ENCODE measurements at regions not wholly inside any gene's neighbourhood (a gene's known extent, or its start where the extent isn't known, plus 50 kb on each side); places are given as distances from the start of the nearest gene placed in this dataset.

GRCh38 chr7:19439517-19439916 lies 269.3 kb downstream of the POLR1F start:
- no peaks in the 10 kb centered on the region for H3K27me3 Mint-ChIP-seq (ENCODE audit: unreplicated experiment)
- TF ChIP-seq CTCF (IDR thresholded peaks at IDR 0.05; ENCODE audit: unreplicated experiment) = no peak
- H3K27ac Mint-ChIP-seq (ENCODE audit: unreplicated experiment) = no peak overlapping the region
- DNase-seq = no peak
- H3K36me3 Mint-ChIP-seq (ENCODE audit: insufficient read depth, unreplicated experiment) = no peaks in the 10 kb centered on the region
- intact Hi-C loops (cut with micrococcal nuclease; ENCODE audit: unreplicated experiment) = no loop called here
- H3K4me1 Mint-ChIP-seq (ENCODE audit: low read depth, unreplicated experiment) = no peaks in the 10 kb centered on the region
- H3K4me3 Mint-ChIP-seq (ENCODE audit: low read depth, unreplicated experiment) = no peak overlapping the region
- no peaks in the 10 kb centered on the region for H3K9me3 Mint-ChIP-seq (ENCODE audit: low read depth, unreplicated experiment)
- BruUV-seq (replicated peaks) = no TSS peak
- CTCF ChIA-PET = no interaction called here

- no TSS peak for BruUV-seq (replicated peaks)
- Mint-ChIP-seq H3K27me3 (ENCODE audit: unreplicated experiment) (no peaks in the 10 kb centered on the region), H3K4me1 (ENCODE audit: low read depth, unreplicated experiment) (no peaks in the 10 kb centered on the region), H3K27ac (ENCODE audit: unreplicated experiment) (no peak overlapping the region), H3K4me3 (ENCODE audit: low read depth, unreplicated experiment) (no peak overlapping the region), H3K36me3 (ENCODE audit: insufficient read depth, unreplicated experiment) (no peaks in the 10 kb centered on the region), H3K9me3 (ENCODE audit: low read depth, unreplicated experiment) (no peaks in the 10 kb centered on the region)
- no peak for TF ChIP-seq CTCF (IDR thresholded peaks at IDR 0.05; ENCODE audit: unreplicated experiment)
- CTCF ChIA-PET = no interaction called here
- intact Hi-C loops (cut with micrococcal nuclease; ENCODE audit: unreplicated experiment) = no loop called here
- no peak for DNase-seq
These were observed 271.4 kb downstream of the POLR1F start for GRCh38 chr7:19437446-19437845.

GRCh38 chr7:19427944-19428343 lies 280.9 kb downstream of the POLR1F start:
- no peak for TF ChIP-seq CTCF (IDR thresholded peaks at IDR 0.05; ENCODE audit: unreplicated experiment)
- CTCF ChIA-PET = no interaction called here
- Mint-ChIP-seq H3K4me1 (ENCODE audit: low read depth, unreplicated experiment) (no peaks in the 10 kb centered on the region), H3K4me3 (ENCODE audit: low read depth, unreplicated experiment) (no peak overlapping the region), H3K9me3 (ENCODE audit: low read depth, unreplicated experiment) (no peaks in the 10 kb centered on the region), H3K36me3 (ENCODE audit: insufficient read depth, unreplicated experiment) (no peaks in the 10 kb centered on the region), H3K27ac (ENCODE audit: unreplicated experiment) (no peak overlapping the region), H3K27me3 (ENCODE audit: unreplicated experiment) (no peaks in the 10 kb centered on the region)
- no TSS peak for BruUV-seq (replicated peaks)
- intact Hi-C loops (cut with micrococcal nuclease; ENCODE audit: unreplicated experiment) = no loop called here
- DNase-seq = no peak

GRCh38 chr7:19421861-19422260 lies 276.6 kb upstream of the FERD3L start:
- Mint-ChIP-seq H3K27me3 (ENCODE audit: unreplicated experiment) (peaks cover 17% of the 10 kb centered on the region), H3K36me3 (ENCODE audit: insufficient read depth, unreplicated experiment) (no peaks in the 10 kb centered on the region), H3K4me1 (ENCODE audit: low read depth, unreplicated experiment) (no peaks in the 10 kb centered on the region), H3K9me3 (ENCODE audit: low read depth, unreplicated experiment) (no peaks in the 10 kb centered on the region), H3K4me3 (ENCODE audit: low read depth, unreplicated experiment) (no peak overlapping the region), H3K27ac (ENCODE audit: unreplicated experiment) (no peak overlapping the region)
- intact Hi-C loops (cut with micrococcal nuclease; ENCODE audit: unreplicated experiment) = no loop called here
- no TSS peak for BruUV-seq (replicated peaks)
- no peak for TF ChIP-seq CTCF (IDR thresholded peaks at IDR 0.05; ENCODE audit: unreplicated experiment)
- DNase-seq = no peak
- CTCF ChIA-PET = no interaction called here

GRCh38 chr7:19417231-19417630 lies 272.0 kb upstream of the FERD3L start:
- H3K4me3 Mint-ChIP-seq (ENCODE audit: low read depth, unreplicated experiment) = no peak overlapping the region
- peaks cover 17% of the 10 kb centered on the region for H3K27me3 Mint-ChIP-seq (ENCODE audit: unreplicated experiment)
- no peaks in the 10 kb centered on the region for H3K4me1 Mint-ChIP-seq (ENCODE audit: low read depth, unreplicated experiment)
- DNase-seq = no peak
- no peaks in the 10 kb centered on the region for H3K36me3 Mint-ChIP-seq (ENCODE audit: insufficient read depth, unreplicated experiment)
- TF ChIP-seq CTCF (IDR thresholded peaks at IDR 0.05; ENCODE audit: unreplicated experiment) = no peak
- intact Hi-C loops (cut with micrococcal nuclease; ENCODE audit: unreplicated experiment) = no loop called here
- no TSS peak for BruUV-seq (replicated peaks)
- CTCF ChIA-PET = interaction anchor here (0.6 to 1.3 kb wide), 2 partner anchors 11 to 834 kb away, joined by 3 read pairs; no protein-coding TSS in a partner anchor
- no peaks in the 10 kb centered on the region for H3K9me3 Mint-ChIP-seq (ENCODE audit: low read depth, unreplicated experiment)
- no peak overlapping the region for H3K27ac Mint-ChIP-seq (ENCODE audit: unreplicated experiment)
